A673 (cell line): ENCODE measurements at regions not wholly inside any gene's neighbourhood (a gene's known extent, or its start where the extent isn't known, plus 50 kb on each side); places are given as distances from the start of the nearest gene placed in this dataset.

ENCODE experiments used
- BruUV-seq: library from RNA; stranded (reverse); fragments of 400-500 nt; replicated peaks from 2 replicates; lab custom pipeline; 2021; lab: Mats Ljungman, UMichigan
- CTCF ChIA-PET: fragments of 300-600 bp; sonication (Branson Sonifier 250); formaldehyde crosslinking; loops from one replicate; lab custom pipeline; 2022; ENCODE audit warnings: antibody characterized with exemption; lab: Charles Lee
- POLR2A ChIA-PET: fragments of 300-600 bp; sonication (Branson Sonifier 250); formaldehyde crosslinking; loops from one replicate; lab custom pipeline; 2022; ENCODE audit warnings: antibody characterized with exemption; ENCODE audit not compliant: low non-redundant PET; lab: Charles Lee
- DNase-seq: peaks from one replicate; pipeline ENCODE4 v3.0.0-alpha.2; 2015; ENCODE audit warnings: low spot score
- H3K27ac ChIP-seq: fragments of 200-600 bp; sonication (generic); 2 replicates; pipeline ENCODE4 v1.5.1; 2016; ENCODE audit warnings: mixed run types, low read depth, mild to moderate bottlenecking, mixed read lengths, antibody characterized with exemption, low read length; ENCODE audit not compliant: poor library complexity, severe bottlenecking
- H3K27me3 ChIP-seq: fragments of 200-600 bp; sonication (generic); replicated peaks from 2 replicates; pipeline ENCODE4 v1.6.1; 2017; ENCODE audit warnings: mixed run types, low read depth, mild to moderate bottlenecking, mixed read lengths, antibody characterized with exemption, low read length; ENCODE audit not compliant: insufficient read depth, poor library complexity
- H3K36me3 ChIP-seq: fragments of 200-600 bp; sonication (generic); 2 replicates; pipeline ENCODE4 v1.6.1; 2016; ENCODE audit warnings: mixed run types, mild to moderate bottlenecking, mixed read lengths, antibody characterized with exemption, low read length; ENCODE audit not compliant: insufficient read depth, poor library complexity, severe bottlenecking
- H3K4me1 ChIP-seq: fragments of 200-600 bp; sonication (generic); 2 replicates; pipeline ENCODE4 v1.6.1; 2017; ENCODE audit warnings: mixed run types, mild to moderate bottlenecking, mixed read lengths, antibody characterized with exemption, low read length; ENCODE audit not compliant: insufficient read depth, poor library complexity, severe bottlenecking
- H3K4me3 ChIP-seq: fragments of 200-600 bp; sonication (generic); 2 replicates; pipeline ENCODE4 v1.5.1; 2016; ENCODE audit warnings: low read depth, mixed run types, mild to moderate bottlenecking, mixed read lengths, low read length; ENCODE audit not compliant: poor library complexity, severe bottlenecking
- H3K9me3 ChIP-seq: fragments of 200-600 bp; sonication (generic); 2 replicates; pipeline ENCODE4 v1.6.1; 2016; ENCODE audit warnings: mixed run types, low read depth, mild to moderate bottlenecking, mixed read lengths, antibody characterized with exemption, low read length; ENCODE audit not compliant: poor library complexity, severe bottlenecking
- EZH2 ChIP-seq: fragments of 200-600 bp; sonication (generic); IDR thresholded peaks from 2 replicates; pipeline ENCODE4 v1.6.1; 2017; ENCODE audit warnings: borderline replicate concordance, low read depth, mild to moderate bottlenecking, mixed read lengths, antibody characterized with exemption, low read length; ENCODE audit not compliant: poor library complexity, severe bottlenecking
- intact Hi-C: fragments of 100-400 bp; cut with micrococcal nuclease; formaldehyde crosslinking; loops from one replicate; pipeline ENCODE4 v1.10.0; 2022; ENCODE audit not compliant: unreplicated experiment
- TF ChIP-seq, protein P1 (sequence below): fragments of 300-800, 200-600 bp; sonication (generic); conservative IDR thresholded peaks from 2 replicates; pipeline ENCODE4 v1.5.1; 2017; ENCODE audit warnings: low read depth, mild to moderate bottlenecking, antibody characterized with exemption, low read length, moderate library complexity, mixed read lengths

DNA sequence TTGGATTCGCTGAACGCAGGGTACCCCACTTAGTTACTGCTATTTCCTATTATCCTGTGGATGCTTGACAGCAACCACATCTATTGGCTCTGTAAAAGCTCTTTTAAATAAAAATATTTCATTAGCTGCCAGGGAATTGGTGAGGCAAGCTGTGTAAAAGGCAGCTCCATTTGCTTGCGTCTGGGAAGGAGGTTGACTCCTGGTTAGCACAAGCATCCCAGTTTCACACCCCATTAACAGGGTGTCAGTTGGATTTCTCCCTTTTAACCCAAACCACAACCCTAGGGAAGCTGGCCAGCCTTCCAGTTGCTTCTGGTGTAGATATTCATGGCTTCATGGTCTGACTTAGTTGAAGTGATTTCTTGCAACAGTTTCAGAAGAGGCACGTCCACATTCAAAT, 151.0 kb downstream of the GPBP1 start:
- BruUV-seq: no TSS peak
- intact Hi-C loops: no loop called here
- no peak overlapping the region for H3K27ac ChIP-seq

DNA sequence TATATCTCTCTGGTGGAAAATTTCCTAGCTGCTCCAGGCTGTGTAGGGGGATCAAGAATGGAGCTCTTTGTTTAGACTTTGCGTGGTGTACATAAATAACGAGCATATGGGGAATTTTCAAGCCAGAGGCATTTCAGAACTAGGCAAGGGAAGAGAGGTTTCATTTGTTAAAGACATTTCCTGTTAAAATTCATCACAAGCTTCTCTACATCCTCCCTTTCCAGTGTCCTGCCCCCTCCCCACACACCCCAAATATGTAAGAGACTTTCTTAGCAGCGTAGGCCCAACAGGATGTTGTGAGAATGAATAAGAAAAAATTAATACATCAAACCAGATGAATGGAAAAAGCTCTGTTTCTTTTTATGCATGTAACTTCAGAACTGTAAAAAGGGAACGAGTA, 150.3 kb downstream of the GPBP1 start:
- ChIA-PET CTCF (no interaction called here), POLR2A (no interaction called here)
- Histone ChIP-seq H3K4me1 (no peaks in the 10 kb centered on the region), H3K4me3 (no peak overlapping the region), H3K9me3 (no peaks in the 10 kb centered on the region), H3K27me3 (no peaks in the 10 kb centered on the region), H3K27ac (no peak overlapping the region), H3K36me3 (no peaks in the 10 kb centered on the region)
- TF ChIP-seq, protein P1, sequence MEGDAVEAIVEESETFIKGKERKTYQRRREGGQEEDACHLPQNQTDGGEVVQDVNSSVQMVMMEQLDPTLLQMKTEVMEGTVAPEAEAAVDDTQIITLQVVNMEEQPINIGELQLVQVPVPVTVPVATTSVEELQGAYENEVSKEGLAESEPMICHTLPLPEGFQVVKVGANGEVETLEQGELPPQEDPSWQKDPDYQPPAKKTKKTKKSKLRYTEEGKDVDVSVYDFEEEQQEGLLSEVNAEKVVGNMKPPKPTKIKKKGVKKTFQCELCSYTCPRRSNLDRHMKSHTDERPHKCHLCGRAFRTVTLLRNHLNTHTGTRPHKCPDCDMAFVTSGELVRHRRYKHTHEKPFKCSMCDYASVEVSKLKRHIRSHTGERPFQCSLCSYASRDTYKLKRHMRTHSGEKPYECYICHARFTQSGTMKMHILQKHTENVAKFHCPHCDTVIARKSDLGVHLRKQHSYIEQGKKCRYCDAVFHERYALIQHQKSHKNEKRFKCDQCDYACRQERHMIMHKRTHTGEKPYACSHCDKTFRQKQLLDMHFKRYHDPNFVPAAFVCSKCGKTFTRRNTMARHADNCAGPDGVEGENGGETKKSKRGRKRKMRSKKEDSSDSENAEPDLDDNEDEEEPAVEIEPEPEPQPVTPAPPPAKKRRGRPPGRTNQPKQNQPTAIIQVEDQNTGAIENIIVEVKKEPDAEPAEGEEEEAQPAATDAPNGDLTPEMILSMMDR: no peak
- no peak for TF ChIP-seq EZH2
- no TSS peak for BruUV-seq
- intact Hi-C loops: no loop called here
- DNase-seq: no peak

More for the DNA sequence above, 151.0 kb downstream of the GPBP1 start:
- Histone ChIP-seq H3K4me1 (no peaks in the 10 kb centered on the region), H3K9me3 (no peaks in the 10 kb centered on the region), H3K36me3 (no peaks in the 10 kb centered on the region), H3K4me3 (no peak overlapping the region), H3K27me3 (no peaks in the 10 kb centered on the region)
- ChIA-PET POLR2A (no interaction called here), CTCF (no interaction called here)
- no peak for DNase-seq
- TF ChIP-seq, protein P1: no peak
- no peak for TF ChIP-seq EZH2

DNA sequence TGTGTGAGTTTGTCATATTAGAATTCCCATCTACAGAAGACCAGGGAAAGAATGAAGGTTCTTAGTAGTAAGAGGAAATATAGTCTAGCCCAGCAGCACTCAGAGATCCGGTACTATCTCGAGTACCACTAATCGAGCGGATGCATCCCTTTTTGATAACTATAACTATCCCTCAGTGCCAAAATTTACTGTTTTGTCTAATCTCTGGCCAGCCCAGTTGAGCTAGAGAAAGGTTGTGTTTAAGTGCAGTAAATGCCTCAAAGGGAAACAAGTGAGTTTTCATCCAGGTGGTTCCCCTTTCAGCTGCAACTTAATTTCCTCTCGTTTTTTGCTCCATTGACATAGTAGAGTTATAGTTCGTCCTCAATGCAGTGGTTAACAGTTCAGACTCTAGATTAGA, 146.7 kb downstream of the GPBP1 start:
- no peak for TF ChIP-seq EZH2
- TF ChIP-seq, protein P1: no peak
- no peak overlapping the region for H3K27ac ChIP-seq
- POLR2A ChIA-PET: interaction anchor here (0.6 kb wide), 1 partner anchor 1714 kb away, joined by 7 read pairs; no protein-coding TSS in a partner anchor
- no peaks in the 10 kb centered on the region for H3K36me3 ChIP-seq
- H3K4me1 ChIP-seq: no peaks in the 10 kb centered on the region
- no peaks in the 10 kb centered on the region for H3K27me3 ChIP-seq
- no peak for DNase-seq
- CTCF ChIA-PET: no interaction called here
- intact Hi-C loops: no loop called here
- H3K4me3 ChIP-seq: no peak overlapping the region
- BruUV-seq: no TSS peak
- no peaks in the 10 kb centered on the region for H3K9me3 ChIP-seq
